CD4-positive, alpha-beta T cell treated with Interleukin-10 for 1 hour (primary cell): ENCODE measurements at regions not wholly inside any gene's neighbourhood (a gene's known extent, or its start where the extent isn't known, plus 50 kb on each side); places are given as distances from the start of the nearest gene placed in this dataset.

ENCODE experiments used
- DNase-seq: peaks from one replicate; pipeline ENCODE4 v3.0.0-alpha.2; 2020

GRCh38 chr15:70169147-70169546 is 71.4 kb upstream of the TLE3 start:
- no peak for DNase-seq

GRCh38 chr15:70167155-70167554 is 69.4 kb upstream of the TLE3 start:
- DNase-seq, result no peak

- DNase-seq, result no peak
Measured at GRCh38 chr15:70166506-70167087, 68.9 kb upstream of the TLE3 start.

GRCh38 chr15:70165716-70166284 is 68.1 kb upstream of the TLE3 start:
- DNase-seq, result no peak

- no peak for DNase-seq
Measured at GRCh38 chr15:70164910-70165715, 67.4 kb upstream of the TLE3 start.

- no peak for DNase-seq
Measured at GRCh38 chr15:70164156-70164900, 66.6 kb upstream of the TLE3 start.

- DNase-seq, result no peak
Measured at GRCh38 chr15:70160803-70161565, 63.3 kb upstream of the TLE3 start.

- DNase-seq, result no peak
Measured at GRCh38 chr15:70160267-70160666, 62.5 kb upstream of the TLE3 start.

GRCh38 chr15:70159713-70160009 is 61.9 kb upstream of the TLE3 start:
- no peak for DNase-seq

- no peak for DNase-seq
Measured at GRCh38 chr15:70159001-70159712, 61.4 kb upstream of the TLE3 start.

- no peak for DNase-seq
Measured at GRCh38 chr15:70158309-70159000, 60.7 kb upstream of the TLE3 start.

- DNase-seq, result no peak
Measured at GRCh38 chr15:70156671-70157271, 59.1 kb upstream of the TLE3 start.

- no peak for DNase-seq
Measured at GRCh38 chr15:70154718-70155347, 57.1 kb upstream of the TLE3 start.

GRCh38 chr15:70153921-70154717 is 56.4 kb upstream of the TLE3 start:
- no peak for DNase-seq

GRCh38 chr15:70152070-70152480 is 54.4 kb upstream of the TLE3 start:
- DNase-seq, result no peak

- DNase-seq, result no peak
Measured at GRCh38 chr15:70151462-70151861, 53.7 kb upstream of the TLE3 start.

- DNase-seq, result no peak
Measured at GRCh38 chr15:70151003-70151402, 53.3 kb upstream of the TLE3 start.

GRCh38 chr15:70150405-70150747 is 52.7 kb upstream of the TLE3 start:
- no peak for DNase-seq

- DNase-seq, result no peak
Measured at GRCh38 chr15:70149667-70150404, 52.1 kb upstream of the TLE3 start.
